Fibroblast of mammary gland (primary cell): ENCODE measurements at regions not wholly inside any gene's neighbourhood (a gene's known extent, or its start where the extent isn't known, plus 50 kb on each side); places are given as distances from the start of the nearest gene placed in this dataset.

Experiments
- DNase-seq: peaks from one replicate; pipeline ENCODE4 v3.0.0-alpha.2; 2010; ENCODE audit warnings: low read depth
- H3K4me3 ChIP-seq: 2 replicates; pipeline ENCODE4 v1.5.1; 2011; ENCODE audit warnings: low read depth, mild to moderate bottlenecking, low read length, moderate library complexity; ENCODE audit not compliant: control insufficient read depth
- CTCF ChIP-seq: conservative IDR thresholded peaks from 2 replicates; pipeline ENCODE4 v1.5.1; 2011; ENCODE audit warnings: low read depth, low read length, inconsistent platforms; ENCODE audit not compliant: control insufficient read depth, insufficient read depth

DNA sequence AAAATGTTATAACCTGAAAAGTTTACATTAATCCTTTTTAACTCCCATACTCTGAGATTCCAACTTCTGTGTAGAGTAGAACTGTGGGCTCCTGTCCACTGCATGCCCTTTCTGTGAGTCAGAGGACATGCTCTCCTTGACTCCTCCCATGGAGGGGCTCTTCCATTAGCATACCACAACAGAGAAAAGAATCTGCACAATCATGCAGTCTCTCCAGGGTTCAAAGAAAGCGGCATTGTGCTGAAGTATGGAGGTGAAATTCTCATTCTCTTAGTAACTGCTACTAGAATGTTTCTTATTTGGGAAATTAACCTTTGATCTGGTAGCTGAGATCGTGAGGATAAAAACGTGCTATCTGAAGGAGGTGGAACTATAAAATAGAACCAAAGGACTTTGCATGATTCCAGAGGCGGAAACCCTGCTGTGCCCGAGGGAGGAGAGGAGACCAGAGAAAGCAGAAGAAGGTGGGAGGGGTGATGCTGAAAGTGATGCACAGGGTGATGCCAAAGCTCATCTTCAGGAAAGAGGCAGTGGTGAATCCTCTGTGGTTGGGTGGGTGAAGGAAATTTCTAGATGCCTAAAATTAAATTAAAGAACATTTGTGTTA lies 202.2 kb upstream of the PCSK2 start:
- no peak overlapping the region for H3K4me3 ChIP-seq
- TF ChIP-seq CTCF, result no peak
- DNase-seq, result no peak

GRCh38 chr20:17026346-17026745 lies 200.5 kb upstream of the PCSK2 start:
- TF ChIP-seq CTCF, result no peak
- no peak overlapping the region for H3K4me3 ChIP-seq
- no peak for DNase-seq

DNA sequence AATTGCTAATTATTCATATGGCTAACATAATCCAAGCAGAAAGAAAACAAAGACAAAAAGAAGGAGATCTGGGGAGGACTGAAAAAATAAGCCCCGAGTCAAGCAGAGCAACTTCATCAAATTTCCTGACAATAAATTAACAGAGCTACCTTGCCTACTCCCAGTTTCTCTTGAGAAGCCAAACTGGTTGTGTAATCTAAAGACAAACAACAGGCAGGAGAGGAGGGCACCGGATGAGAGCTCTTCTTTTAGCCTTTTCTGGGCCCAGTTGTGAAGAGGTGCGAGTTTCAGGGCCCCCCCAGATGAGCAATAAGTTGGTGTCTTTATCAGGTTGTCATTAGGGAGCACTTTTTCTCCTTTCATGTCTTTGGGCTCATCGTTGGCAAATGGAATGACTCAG lies 197.1 kb upstream of the PCSK2 start:
- TF ChIP-seq CTCF, result no peak
- no peak for DNase-seq
- H3K4me3 ChIP-seq, result no peak overlapping the region

GRCh38 chr20:17036541-17036940 lies 190.3 kb upstream of the PCSK2 start:
- no peak for DNase-seq
- no peak for TF ChIP-seq CTCF

DNA sequence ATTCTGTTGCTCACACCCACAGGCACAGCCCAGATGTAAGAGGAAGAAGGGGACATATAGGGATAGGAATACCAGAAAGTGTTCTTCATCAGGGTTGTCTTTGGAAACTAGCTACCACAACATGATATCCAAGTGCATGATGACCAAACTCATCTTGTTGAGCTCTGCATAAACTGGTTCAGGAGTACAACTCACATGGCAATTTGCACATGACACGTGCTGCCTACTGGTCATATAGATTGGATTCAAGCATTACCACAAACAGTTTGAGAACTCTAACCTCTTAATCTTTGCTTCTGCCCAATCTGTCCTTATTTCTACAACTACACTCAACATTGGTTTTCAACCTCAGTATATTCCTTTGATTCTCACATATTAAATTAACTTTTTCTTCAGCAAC lies 184.7 kb upstream of the PCSK2 start:
- TF ChIP-seq CTCF, result no peak
- no peak for DNase-seq
- H3K4me3 ChIP-seq, result no peak overlapping the region

More at GRCh38 chr20:17036541-17036940, 190.3 kb upstream of the PCSK2 start:
- no peak overlapping the region for H3K4me3 ChIP-seq

GRCh38 chr20:17043323-17043722 lies 183.5 kb upstream of the PCSK2 start:
- no peak for DNase-seq
- H3K4me3 ChIP-seq, result no peak overlapping the region
- TF ChIP-seq CTCF, result no peak

- no peak for DNase-seq
- no peak for TF ChIP-seq CTCF
- no peak overlapping the region for H3K4me3 ChIP-seq
Observed at GRCh38 chr20:17044891-17045290, 181.9 kb upstream of the PCSK2 start.
